Body of pancreas (tissue), 4 donors: ENCODE measurements at regions not wholly inside any gene's neighbourhood (a gene's known extent, or its start where the extent isn't known, plus 50 kb on each side); places are given as distances from the start of the nearest gene placed in this dataset.
"Not testable (repeated sequence)": the region's sequence is repeated elsewhere in the genome, so short reads cannot be mapped to it uniquely, and the experiment has no call there.

ENCODE experiments used
- ATAC-seq: fragments of 150-250 bp; one replicate; pipeline ENCODE4 v1.9.1; 2016
- DNase-seq, 4 donors: peaks; one replicate each; pipeline ENCODE4 v3.0.0-alpha.2; 2019
- H3K27ac ChIP-seq, 4 donors: fragments of 200-600 bp; sonication (generic); 1 replicate in 3 of 4; 2 replicates in 1 of 4; pipeline versions ENCODE4 v1.5.1 to v1.6.1; 2016 to 2019; ENCODE audit warnings: mild to moderate bottlenecking in 1 of 4, mixed read lengths in 1 of 4, moderate library complexity in 1 of 4
- H3K27me3 ChIP-seq, 2 donors: fragments of 200-600 bp; sonication (generic); one replicate each; pipeline ENCODE4 v1.6.0; 2016; ENCODE audit warnings: mild to moderate bottlenecking in 1 of 2
- H3K36me3 ChIP-seq, 2 donors: fragments of 200-600 bp; sonication (generic); replicated peaks in 1 of 2; 2 replicates each; pipeline ENCODE4 v1.5.1; 2016; ENCODE audit warnings: low read depth in 2 of 2; ENCODE audit not compliant: insufficient read depth in 1 of 2
- H3K4me1 ChIP-seq: fragments of 200-600 bp; sonication (generic); one replicate; pipeline ENCODE4 v1.6.0; 2016
- H3K4me3 ChIP-seq, 2 donors: fragments of 200-600 bp; sonication (generic); 1 replicate in 1 of 2; 2 replicates in 1 of 2; pipeline ENCODE4 v1.5.1; 2016 to 2019
- H3K9me3 ChIP-seq, 3 donors: fragments of 200-600 bp; sonication (generic); 1 replicate in 2 of 3; 2 replicates in 1 of 3; pipeline ENCODE4 v1.5.1; 2016
- CTCF ChIP-seq, 7 experiments: fragments of 450-650 bp in 4 of 7; fragments of 200-600 bp in 3 of 7; sonication (generic) in 3 of 7; IDR thresholded peaks; one replicate each; pipeline ENCODE4 v1.5.1; 2016 to 2019; ENCODE audit warnings: antibody characterized with exemption in 7 of 7
- POLR2A ChIP-seq, 3 donors: fragments of 450-650 bp; IDR thresholded peaks; one replicate each; pipeline ENCODE4 v1.6.1; 2016; ENCODE audit warnings: antibody characterized with exemption in 3 of 3, mild to moderate bottlenecking in 2 of 3
- WGBS, 2 donors: methylation state at CpG; one replicate each; pipeline ENCODE4 v1.1.5; 2017; 5-methylcytosine and 5-hydroxymethylcytosine counted together
- intact Hi-C: fragments of 100-400 bp; cut with DNase I; formaldehyde crosslinking; loops from one replicate; pipeline ENCODE4 v1.15.1; 2023

- no peaks in the 10 kb centered on the region for H3K27me3 ChIP-seq
- ATAC-seq (no peak), DNase-seq (no peak)
- H3K4me3 ChIP-seq = no peak overlapping the region
- TF ChIP-seq POLR2A (IDR thresholded peaks at IDR 0.05) = no peak
- TF ChIP-seq CTCF (IDR thresholded peaks at IDR 0.05) = no peak
- WGBS, 2 donors = 48 to 50% methylated on average over 5 of the region's 6 CpGs
- H3K9me3 ChIP-seq = no peaks in the 10 kb centered on the region
- H3K36me3 ChIP-seq = no peaks in the 10 kb centered on the region
- intact Hi-C loops = loop anchor here (5.0 kb wide), 1 partner anchor 745 kb away; no protein-coding TSS in a partner anchor
- peaks cover 7% of the 10 kb centered on the region for H3K4me1 ChIP-seq
- H3K27ac ChIP-seq = no peak overlapping the region
These were observed 50.0 kb upstream of the EMX2 start for GRCh38 chr10:117492504-117492903.

GRCh38 chr10:117488004-117488403, 54.5 kb upstream of the EMX2 start:
- no peak overlapping the region for H3K4me3 ChIP-seq
- H3K36me3 ChIP-seq = no peaks in the 10 kb centered on the region
- no peaks in the 10 kb centered on the region for H3K4me1 ChIP-seq
- intact Hi-C loops = no loop called here
- TF ChIP-seq POLR2A (IDR thresholded peaks at IDR 0.05) = no peak
- no peak for TF ChIP-seq CTCF (IDR thresholded peaks at IDR 0.05)
- H3K9me3 ChIP-seq = no peaks in the 10 kb centered on the region
- H3K27me3 ChIP-seq = no peaks in the 10 kb centered on the region
- DNase-seq (no peak), ATAC-seq (no peak)
- no peak overlapping the region for H3K27ac ChIP-seq
- 51 to 57% methylated on average over 7 of the region's 7 CpGs for WGBS, 2 donors

GRCh38 chr10:117486606-117487005, 55.9 kb upstream of the EMX2 start:
- Histone ChIP-seq H3K36me3 (no peaks in the 10 kb centered on the region), H3K27me3 (no peaks in the 10 kb centered on the region), H3K4me3 (no peak overlapping the region), H3K9me3 (no peaks in the 10 kb centered on the region), H3K27ac (no peak overlapping the region), H3K4me1 (no peaks in the 10 kb centered on the region)
- WGBS, 2 donors = 96 to 98% methylated on average over 4 of the region's 4 CpGs
- no peak for ATAC-seq
- intact Hi-C loops = no loop called here
- no peak for DNase-seq
- TF ChIP-seq POLR2A (IDR thresholded peaks at IDR 0.05) = no peak

- Histone ChIP-seq H3K27me3 (no peaks in the 10 kb centered on the region), H3K4me3 (no peak overlapping the region), H3K4me1 (no peaks in the 10 kb centered on the region), H3K36me3 (no peaks in the 10 kb centered on the region), H3K9me3 (no peaks in the 10 kb centered on the region), H3K27ac (no peak overlapping the region)
- TF ChIP-seq POLR2A (IDR thresholded peaks at IDR 0.05) (no peak), CTCF (IDR thresholded peaks at IDR 0.05) (no peak)
- ATAC-seq = no peak
- no peak for DNase-seq
- WGBS, 2 donors = 63 to 80% methylated on average over 5 of the region's 5 CpGs
- intact Hi-C loops = no loop called here
These were observed 59.4 kb upstream of the EMX2 start for GRCh38 chr10:117483056-117483590.

- intact Hi-C loops, ATAC-seq: not testable (repeated sequence)
- 79 to 85% methylated on average over 6 of the region's 6 CpGs for WGBS, 2 donors
These were observed 61.5 kb upstream of the EMX2 start for GRCh38 chr10:117481011-117481410.

GRCh38 chr10:117480097-117480496, 62.4 kb upstream of the EMX2 start:
- no peak for DNase-seq
- 50 to 70% methylated on average over 1 of the region's 1 CpG for WGBS, 2 donors
- intact Hi-C loops = no loop called here
- no peak overlapping the region for H3K27ac ChIP-seq
- no peak for ATAC-seq
- H3K36me3 ChIP-seq = no peaks in the 10 kb centered on the region
- H3K4me3 ChIP-seq = no peak overlapping the region
- no peaks in the 10 kb centered on the region for H3K9me3 ChIP-seq
- H3K4me1 ChIP-seq = no peaks in the 10 kb centered on the region
- TF ChIP-seq POLR2A (IDR thresholded peaks at IDR 0.05) (no peak), CTCF (IDR thresholded peaks at IDR 0.05) (no peak)
- no peaks in the 10 kb centered on the region for H3K27me3 ChIP-seq

More at GRCh38 chr10:117481011-117481410, 61.5 kb upstream of the EMX2 start:
- DNase-seq, H3K4me3 ChIP-seq, H3K4me1 ChIP-seq, H3K27me3 ChIP-seq, H3K36me3 ChIP-seq, H3K27ac ChIP-seq, H3K9me3 ChIP-seq: not testable (repeated sequence)
